ENCODE measurements at regions not wholly inside any gene's neighbourhood (a gene's known extent, or its start where the extent isn't known, plus 50 kb on each side); places are given as distances from the start of the nearest gene placed in this dataset.
"Not testable (repeated sequence)": the region's sequence is repeated elsewhere in the genome, so short reads cannot be mapped to it uniquely, and the experiment has no call there.

- H3K27me3 Mint-ChIP-seq: no peaks in the 10 kb centered on the region
- H3K36me3 Mint-ChIP-seq (ENCODE audit: insufficient read depth): no peaks in the 10 kb centered on the region
- H3K4me1 Mint-ChIP-seq (ENCODE audit: low read depth in 2 of 2): no peaks in the 10 kb centered on the region
- no peak overlapping the region for H3K4me3 Mint-ChIP-seq
- no peak for DNase-seq
- H3K27ac Mint-ChIP-seq: no peak overlapping the region
- H3K9me3 Mint-ChIP-seq: peaks cover 9 to 14% of the 10 kb centered on the region in 2 donors
- no peak for ATAC-seq (replicated peaks)
Measured at GRCh38 chr13:61916483-61916882, 500.8 kb upstream of the PCDH20 start.

DNA sequence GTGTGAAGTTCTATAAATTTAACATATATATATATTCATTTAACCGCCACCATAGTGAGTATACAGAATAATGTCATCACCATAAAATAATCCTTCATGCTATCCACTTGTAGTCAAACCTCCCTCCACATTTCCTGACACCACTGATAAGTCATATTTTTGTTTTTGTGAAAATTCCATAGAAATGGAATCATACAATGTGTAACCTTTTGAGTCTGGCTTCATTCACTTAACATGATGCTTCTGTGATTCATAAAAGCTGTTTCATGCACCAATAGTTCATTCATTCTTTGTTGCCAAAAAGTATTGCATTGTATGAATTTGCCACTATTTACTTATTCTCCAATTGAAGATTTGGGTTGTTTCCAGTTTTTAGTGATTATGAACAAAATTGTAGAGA lies 497.5 kb upstream of the PCDH20 start:
- Mint-ChIP-seq H3K4me3 (no peak overlapping the region), H3K36me3 (ENCODE audit: insufficient read depth) (no peaks in the 10 kb centered on the region), H3K27ac (no peak overlapping the region), H3K4me1 (ENCODE audit: low read depth in 2 of 2) (no peaks in the 10 kb centered on the region), H3K9me3 (peaks cover 3 to 4% of the 10 kb centered on the region in 2 donors), H3K27me3 (no peaks in the 10 kb centered on the region)
- no peak for DNase-seq
- ATAC-seq (replicated peaks): no peak

DNA sequence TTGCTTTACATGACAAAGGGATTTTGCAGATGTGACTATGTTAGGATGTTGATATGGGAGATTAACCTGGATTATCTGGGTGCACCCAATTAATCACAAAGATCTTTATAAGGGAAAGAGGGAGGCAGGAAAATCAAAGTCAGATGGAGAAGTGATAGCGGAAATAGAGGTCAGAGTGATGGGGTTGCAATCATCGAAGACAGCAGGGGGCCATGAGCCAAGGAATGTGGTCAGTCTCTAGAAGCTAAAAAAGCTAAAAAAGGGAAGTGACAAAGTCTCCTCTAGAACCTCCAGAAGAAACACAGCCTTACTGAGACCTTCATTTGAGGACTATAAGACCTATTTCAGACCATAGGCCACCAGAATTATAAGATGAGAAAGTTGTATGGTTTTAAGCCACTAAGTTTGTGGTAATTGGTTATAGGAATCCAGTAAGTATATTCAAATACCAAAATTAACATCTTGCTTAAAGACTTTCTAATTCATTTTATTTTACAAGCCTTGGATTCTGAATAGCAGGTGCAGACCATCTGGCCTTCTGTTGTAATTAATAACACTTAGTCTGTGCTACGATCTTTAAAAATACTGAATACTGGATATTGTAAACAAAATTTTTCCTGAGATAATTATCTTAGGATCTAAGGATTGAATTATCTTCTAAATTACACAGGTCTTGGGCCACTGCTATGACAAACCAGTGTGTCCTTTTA lies 493.4 kb upstream of the PCDH20 start:
- peaks cover 0 to 4% of the 10 kb centered on the region in 2 donors for H3K9me3 Mint-ChIP-seq

DNA sequence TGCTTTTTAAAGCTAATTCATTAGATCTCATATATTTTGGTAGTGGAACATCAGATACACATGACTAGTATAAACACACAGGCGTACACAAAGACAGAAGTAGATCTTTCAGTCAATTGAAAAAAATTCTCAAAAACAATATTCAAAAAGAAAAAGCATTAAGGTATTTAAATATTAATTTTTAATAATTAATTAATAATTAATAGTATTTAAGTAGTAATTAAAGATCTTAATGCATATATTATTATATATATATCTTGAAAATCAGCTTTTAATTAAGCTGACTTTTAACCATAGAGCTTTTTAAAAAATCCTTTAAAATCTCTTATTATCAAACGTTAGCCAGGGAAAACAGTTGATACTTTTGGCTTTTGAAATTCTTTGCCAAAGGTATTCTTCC lies 489.4 kb upstream of the PCDH20 start:
- Mint-ChIP-seq H3K27ac (no peak overlapping the region), H3K9me3 (peaks cover 1 to 11% of the 10 kb centered on the region in 2 donors), H3K4me3 (no peak overlapping the region), H3K27me3 (no peaks in the 10 kb centered on the region), H3K4me1 (ENCODE audit: low read depth in 2 of 2) (no peaks in the 10 kb centered on the region), H3K36me3 (ENCODE audit: insufficient read depth) (no peaks in the 10 kb centered on the region)
- no peak for ATAC-seq (replicated peaks)
- DNase-seq: no peak

More for the DNA sequence above, 493.4 kb upstream of the PCDH20 start:
- Mint-ChIP-seq H3K4me3 (no peak overlapping the region), H3K4me1 (ENCODE audit: low read depth in 2 of 2) (no peaks in the 10 kb centered on the region), H3K27ac (no peak overlapping the region), H3K27me3 (no peaks in the 10 kb centered on the region), H3K36me3 (ENCODE audit: insufficient read depth) (no peaks in the 10 kb centered on the region)
- ATAC-seq (replicated peaks) (no peak), DNase-seq (no peak)

- ATAC-seq (replicated peaks) (no peak), DNase-seq (no peak)
- no peak overlapping the region for H3K27ac Mint-ChIP-seq
- no peaks in the 10 kb centered on the region for H3K27me3 Mint-ChIP-seq
- no peaks in the 10 kb centered on the region for H3K4me1 Mint-ChIP-seq (ENCODE audit: low read depth in 2 of 2)
- H3K36me3 Mint-ChIP-seq (ENCODE audit: insufficient read depth): no peaks in the 10 kb centered on the region
- H3K9me3 Mint-ChIP-seq: peaks cover 1 to 6% of the 10 kb centered on the region in 2 donors
- H3K4me3 Mint-ChIP-seq: no peak overlapping the region
Measured at GRCh38 chr13:61901946-61902541, 486.4 kb upstream of the PCDH20 start.

DNA sequence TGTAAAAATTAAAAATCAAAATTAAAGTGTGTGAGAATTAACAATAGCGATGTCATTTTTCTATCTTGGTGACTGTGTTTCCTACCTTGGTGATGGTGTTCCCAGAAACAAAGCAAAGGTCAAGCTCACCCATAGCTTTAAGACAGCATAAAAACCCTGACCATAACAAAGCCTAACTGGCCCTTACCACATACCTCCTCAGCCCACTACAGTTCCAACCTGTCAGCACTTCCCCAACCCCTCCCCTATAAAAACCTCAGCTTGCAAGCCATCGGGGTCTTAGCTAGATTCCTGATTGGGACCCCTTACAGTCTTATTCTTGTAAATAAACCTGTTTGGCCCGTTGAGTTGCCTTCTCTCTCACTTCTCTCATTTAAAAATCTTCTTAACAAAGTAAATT lies 484.4 kb upstream of the PCDH20 start:
- no peak for ATAC-seq (replicated peaks)
- peaks cover 1 to 6% of the 10 kb centered on the region in 2 donors for H3K9me3 Mint-ChIP-seq
- H3K4me3 Mint-ChIP-seq: no peak overlapping the region
- no peaks in the 10 kb centered on the region for H3K4me1 Mint-ChIP-seq (ENCODE audit: low read depth in 2 of 2)
- no peaks in the 10 kb centered on the region for H3K36me3 Mint-ChIP-seq (ENCODE audit: insufficient read depth)
- no peaks in the 10 kb centered on the region for H3K27me3 Mint-ChIP-seq
- no peak for DNase-seq
- no peak overlapping the region for H3K27ac Mint-ChIP-seq

DNA sequence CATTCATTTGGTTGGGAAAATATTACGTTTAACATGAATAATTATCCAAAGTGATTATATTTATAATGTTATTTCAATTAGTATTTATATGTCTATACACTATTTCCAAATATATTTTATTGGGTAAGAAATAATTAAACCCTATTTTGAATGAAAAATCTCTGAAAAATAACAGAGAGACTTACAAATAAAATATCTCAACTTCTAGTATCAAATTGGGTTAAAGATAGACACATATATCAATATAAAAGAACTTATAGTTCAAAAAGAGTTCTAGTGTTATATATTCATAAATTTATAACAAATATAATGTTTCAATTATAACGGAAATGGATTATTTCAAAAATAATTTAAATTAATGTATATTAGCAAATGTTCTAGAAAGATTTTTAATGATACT lies 482.6 kb upstream of the PCDH20 start:
- Mint-ChIP-seq H3K4me1 (ENCODE audit: low read depth in 2 of 2) (no peaks in the 10 kb centered on the region), H3K4me3 (no peak overlapping the region), H3K36me3 (ENCODE audit: insufficient read depth) (no peaks in the 10 kb centered on the region), H3K27me3 (no peaks in the 10 kb centered on the region), H3K9me3 (peaks cover 1 to 4% of the 10 kb centered on the region in 2 donors), H3K27ac (no peak overlapping the region)
- DNase-seq (no peak), ATAC-seq (replicated peaks) (no peak)

DNA sequence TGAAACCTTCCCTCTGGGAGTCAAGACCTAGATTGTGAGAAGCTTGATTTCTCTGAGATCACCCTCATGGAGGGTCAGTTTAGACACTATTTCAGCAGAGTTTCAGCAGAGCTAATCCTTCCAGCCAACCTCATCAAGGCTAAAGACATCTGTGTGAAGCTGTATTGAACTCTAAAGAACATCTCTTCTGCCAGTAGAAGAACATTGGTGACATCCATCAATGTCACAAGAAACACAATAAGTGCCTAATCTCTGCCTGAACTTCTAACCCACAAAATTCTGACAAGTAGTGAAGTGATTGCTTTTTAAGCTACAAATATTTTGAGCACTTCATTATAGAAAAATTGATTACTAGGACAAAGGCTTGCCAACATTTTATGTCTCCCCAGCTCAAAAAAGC lies 475.8 kb upstream of the PCDH20 start:
- ATAC-seq (replicated peaks) (no peak), DNase-seq (no peak)
- Mint-ChIP-seq H3K4me3 (no peak overlapping the region), H3K27ac (no peak overlapping the region), H3K4me1 (ENCODE audit: low read depth in 2 of 2) (no peaks in the 10 kb centered on the region), H3K9me3 (peaks cover 0 to 6% of the 10 kb centered on the region in 2 donors), H3K27me3 (no peaks in the 10 kb centered on the region), H3K36me3 (ENCODE audit: insufficient read depth) (no peaks in the 10 kb centered on the region)

GRCh38 chr13:61884830-61885229 lies 469.2 kb upstream of the PCDH20 start:
- no peak overlapping the region for H3K27ac Mint-ChIP-seq
- no peaks in the 10 kb centered on the region for H3K4me1 Mint-ChIP-seq (ENCODE audit: low read depth in 2 of 2)
- no peak overlapping the region for H3K4me3 Mint-ChIP-seq
- H3K9me3 Mint-ChIP-seq: peaks cover 6 to 7% of the 10 kb centered on the region in 2 donors
- H3K27me3 Mint-ChIP-seq: no peaks in the 10 kb centered on the region
- no peaks in the 10 kb centered on the region for H3K36me3 Mint-ChIP-seq (ENCODE audit: insufficient read depth)
- ATAC-seq (replicated peaks) (no peak), DNase-seq (no peak)

DNA sequence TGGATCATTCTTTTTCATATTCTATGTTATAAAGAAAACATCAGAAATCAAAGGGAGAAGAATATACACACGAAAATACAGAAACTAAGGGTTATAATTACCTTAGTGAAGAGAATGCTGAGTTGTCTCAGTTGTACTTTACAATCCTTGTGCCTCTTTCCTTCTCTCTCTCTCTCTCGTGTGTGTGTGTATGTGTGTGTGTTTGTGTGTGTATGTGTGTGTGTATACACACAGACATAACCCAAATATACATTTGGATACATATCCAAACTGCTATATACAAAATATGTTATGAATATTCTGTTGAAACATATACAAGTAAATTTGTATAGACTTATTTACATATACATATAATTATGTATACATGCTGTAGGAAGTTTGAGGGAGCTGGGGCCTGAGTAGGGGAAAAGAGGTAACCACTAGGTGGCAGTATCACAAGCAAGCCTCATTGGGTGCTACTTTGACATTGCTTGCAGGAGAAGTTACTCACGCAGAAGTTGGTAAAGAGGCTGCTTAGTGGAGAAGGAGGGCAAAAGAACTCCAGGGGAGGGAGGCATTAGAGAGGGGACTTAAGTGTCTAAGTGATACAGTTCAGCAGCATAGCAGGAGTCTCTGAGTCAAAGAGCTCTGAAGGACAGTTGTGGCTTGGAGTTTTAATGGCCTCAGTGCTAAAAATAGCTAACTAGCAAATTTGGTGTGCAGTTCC lies 465.1 kb upstream of the PCDH20 start:
- no peak overlapping the region for H3K27ac Mint-ChIP-seq
- no peak overlapping the region for H3K4me3 Mint-ChIP-seq
- DNase-seq (no peak), ATAC-seq (replicated peaks) (no peak)
- H3K36me3 Mint-ChIP-seq (ENCODE audit: insufficient read depth): no peaks in the 10 kb centered on the region
- no peaks in the 10 kb centered on the region for H3K4me1 Mint-ChIP-seq (ENCODE audit: low read depth in 2 of 2)
- peaks cover 16 to 29% of the 10 kb centered on the region in 2 donors for H3K9me3 Mint-ChIP-seq
- H3K27me3 Mint-ChIP-seq: no peaks in the 10 kb centered on the region

DNA sequence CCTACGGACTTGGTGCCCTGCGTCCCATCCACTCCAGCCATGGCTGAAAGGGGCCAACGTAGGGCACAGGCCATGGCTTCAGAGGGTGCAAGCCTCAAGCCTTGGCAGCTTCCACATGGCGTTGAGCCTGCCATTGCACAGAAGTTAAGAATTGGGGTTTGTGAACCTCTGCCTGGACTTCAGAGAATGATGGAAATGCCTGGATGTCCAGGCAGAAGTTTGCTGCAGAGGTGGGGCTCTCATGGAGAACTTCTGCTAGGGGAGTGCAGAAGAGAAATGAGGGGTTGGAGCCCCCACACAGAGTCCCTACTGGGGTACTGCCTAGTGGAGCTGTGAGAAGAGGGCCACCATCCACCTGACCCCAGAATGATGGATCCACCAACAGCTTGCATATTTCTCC lies 462.9 kb upstream of the PCDH20 start:
- DNase-seq; H3K36me3 Mint-ChIP-seq (ENCODE audit: insufficient read depth); H3K27me3 Mint-ChIP-seq; H3K27ac Mint-ChIP-seq; ATAC-seq (replicated peaks); H3K4me1 Mint-ChIP-seq (ENCODE audit: low read depth in 2 of 2); H3K4me3 Mint-ChIP-seq: not testable (repeated sequence)
- peaks cover 21 to 24% of the 10 kb centered on the region in 2 donors for H3K9me3 Mint-ChIP-seq

- H3K27ac Mint-ChIP-seq: no peak overlapping the region
- peaks cover 20 to 24% of the 10 kb centered on the region in 2 donors for H3K9me3 Mint-ChIP-seq
- H3K27me3 Mint-ChIP-seq: no peaks in the 10 kb centered on the region
- DNase-seq (no peak), ATAC-seq (replicated peaks) (no peak)
- no peak overlapping the region for H3K4me3 Mint-ChIP-seq
- no peaks in the 10 kb centered on the region for H3K4me1 Mint-ChIP-seq (ENCODE audit: low read depth in 2 of 2)
- no peaks in the 10 kb centered on the region for H3K36me3 Mint-ChIP-seq (ENCODE audit: insufficient read depth)
Measured at GRCh38 chr13:61874970-61875579, 459.4 kb upstream of the PCDH20 start.

DNA sequence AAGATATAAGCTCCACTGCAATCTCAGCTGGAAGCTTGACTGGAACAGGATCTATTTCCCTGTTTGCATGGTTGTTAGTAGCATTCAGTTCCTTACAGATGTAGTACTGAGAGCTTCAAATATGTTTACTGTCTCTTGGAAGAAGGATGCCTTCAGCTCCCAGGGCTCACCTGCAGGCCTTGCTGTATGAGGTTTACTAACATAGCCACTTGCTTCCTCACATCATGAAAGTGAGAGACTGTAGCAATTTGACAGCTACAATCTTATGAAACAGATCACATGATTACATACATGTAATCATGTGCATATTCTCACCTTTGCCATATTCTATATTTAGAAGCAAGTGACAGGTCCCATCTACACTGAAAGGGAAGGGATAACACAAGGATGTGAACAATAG lies 458.1 kb upstream of the PCDH20 start:
- no peaks in the 10 kb centered on the region for H3K4me1 Mint-ChIP-seq (ENCODE audit: low read depth in 2 of 2)
- DNase-seq (no peak), ATAC-seq (replicated peaks) (no peak)
- H3K4me3 Mint-ChIP-seq: no peak overlapping the region
- no peaks in the 10 kb centered on the region for H3K27me3 Mint-ChIP-seq
- peaks cover 2% of the 10 kb centered on the region for H3K36me3 Mint-ChIP-seq (ENCODE audit: insufficient read depth)
- no peak overlapping the region for H3K27ac Mint-ChIP-seq
- H3K9me3 Mint-ChIP-seq: peaks cover 19 to 24% of the 10 kb centered on the region in 2 donors
